ENCODE measurements at regions not wholly inside any gene's neighbourhood (a gene's known extent, or its start where the extent isn't known, plus 50 kb on each side); places are given as distances from the start of the nearest gene placed in this dataset.
A peak's percentile ranks its signal among the peaks of the same experiment; 100 is the strongest.

DNA sequence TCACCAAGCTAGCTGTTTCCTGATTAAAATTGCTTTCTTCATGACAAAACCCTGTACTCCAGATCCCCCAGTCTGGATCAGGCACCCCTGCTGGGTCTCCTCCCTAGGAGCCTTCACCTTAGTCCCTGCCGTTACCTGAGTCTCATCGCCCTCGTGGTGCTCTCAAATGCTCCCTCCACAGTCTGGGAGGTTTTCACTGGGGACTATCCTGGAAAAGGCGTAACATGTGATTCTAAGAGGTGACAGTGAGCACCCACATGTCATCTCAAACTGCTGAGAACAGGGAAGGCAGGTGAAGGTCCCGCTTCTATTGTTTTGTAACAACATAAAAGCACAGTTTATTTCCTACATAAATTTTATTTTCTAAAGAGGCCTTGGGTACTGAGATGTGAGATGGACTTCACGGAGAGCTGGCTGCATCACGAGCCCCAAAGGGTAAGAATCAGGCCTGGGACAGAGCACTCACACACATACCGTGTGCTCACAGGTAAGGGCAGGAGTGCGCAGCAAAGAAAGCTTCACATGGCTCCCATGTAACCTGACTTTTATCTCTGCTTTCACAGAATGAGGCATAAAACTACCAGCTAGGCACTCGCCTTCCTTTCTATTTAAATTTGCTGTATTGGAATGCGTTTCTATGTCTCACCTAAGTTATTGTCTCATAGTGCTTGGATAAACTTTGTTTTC, 531.5 kb downstream of the RNF144A start:
- H3K4me3 ChIP-seq: no peak overlapping the region
- DNase-seq: no peak
- H3K27ac ChIP-seq: no peak overlapping the region
- no peaks in the 10 kb centered on the region for H3K36me3 ChIP-seq
- no peak for ATAC-seq
- 93 to 95% (median 93%) methylated on average over 11 of the region's 11 CpGs for WGBS, 4 donors
- intact Hi-C loops (cut with DNase I): no loop called here
- H3K4me1 ChIP-seq: no peaks in the 10 kb centered on the region
- peaks cover 0 to 8% (median 0%) of the 10 kb centered on the region in 9 donors for H3K27me3 ChIP-seq
- TF ChIP-seq, protein P1, sequence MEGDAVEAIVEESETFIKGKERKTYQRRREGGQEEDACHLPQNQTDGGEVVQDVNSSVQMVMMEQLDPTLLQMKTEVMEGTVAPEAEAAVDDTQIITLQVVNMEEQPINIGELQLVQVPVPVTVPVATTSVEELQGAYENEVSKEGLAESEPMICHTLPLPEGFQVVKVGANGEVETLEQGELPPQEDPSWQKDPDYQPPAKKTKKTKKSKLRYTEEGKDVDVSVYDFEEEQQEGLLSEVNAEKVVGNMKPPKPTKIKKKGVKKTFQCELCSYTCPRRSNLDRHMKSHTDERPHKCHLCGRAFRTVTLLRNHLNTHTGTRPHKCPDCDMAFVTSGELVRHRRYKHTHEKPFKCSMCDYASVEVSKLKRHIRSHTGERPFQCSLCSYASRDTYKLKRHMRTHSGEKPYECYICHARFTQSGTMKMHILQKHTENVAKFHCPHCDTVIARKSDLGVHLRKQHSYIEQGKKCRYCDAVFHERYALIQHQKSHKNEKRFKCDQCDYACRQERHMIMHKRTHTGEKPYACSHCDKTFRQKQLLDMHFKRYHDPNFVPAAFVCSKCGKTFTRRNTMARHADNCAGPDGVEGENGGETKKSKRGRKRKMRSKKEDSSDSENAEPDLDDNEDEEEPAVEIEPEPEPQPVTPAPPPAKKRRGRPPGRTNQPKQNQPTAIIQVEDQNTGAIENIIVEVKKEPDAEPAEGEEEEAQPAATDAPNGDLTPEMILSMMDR (IDR thresholded peaks at IDR 0.05): no peak
- TF ChIP-seq POLR2A (IDR thresholded peaks at IDR 0.05): no peak
- no peaks in the 10 kb centered on the region for H3K9me3 ChIP-seq

DNA sequence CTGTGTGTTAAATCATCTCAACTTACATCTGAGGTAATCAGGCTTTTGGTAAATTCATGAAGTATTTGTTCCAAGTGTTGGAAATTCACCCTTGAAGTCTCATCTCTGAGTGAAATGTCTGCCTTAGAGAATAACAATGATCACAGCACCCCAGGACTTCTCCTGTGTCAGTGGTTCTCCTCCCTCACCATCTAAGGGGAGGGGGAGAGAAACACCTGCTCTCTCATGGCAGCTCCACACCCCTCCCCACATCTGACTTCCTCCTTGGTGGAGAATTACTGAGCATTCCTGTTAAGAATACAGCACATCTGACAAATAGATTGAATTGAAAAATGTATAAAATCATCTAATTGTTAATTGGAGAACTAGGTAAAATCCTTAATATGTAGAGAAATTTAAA, 532.1 kb downstream of the RNF144A start:
- Histone ChIP-seq H3K36me3 (no peaks in the 10 kb centered on the region), H3K27ac (no peak overlapping the region), H3K27me3 (peaks cover 0 to 8% (median 0%) of the 10 kb centered on the region in 9 donors), H3K4me3 (no peak overlapping the region), H3K9me3 (no peaks in the 10 kb centered on the region), H3K4me1 (no peaks in the 10 kb centered on the region)
- intact Hi-C loops (cut with DNase I): no loop called here
- ATAC-seq (no peak), DNase-seq (no peak)
- TF ChIP-seq, protein P1 (IDR thresholded peaks at IDR 0.05): no peak
- no peak for TF ChIP-seq POLR2A (IDR thresholded peaks at IDR 0.05)

GRCh38 chr2:7450188-7450832, 533.1 kb downstream of the RNF144A start:
- intact Hi-C loops (cut with DNase I): no loop called here
- H3K27ac ChIP-seq: peak overlapping the region in 1 of 12 donors; percentile 64
- H3K36me3 ChIP-seq: no peaks in the 10 kb centered on the region
- DNase-seq (no peak), ATAC-seq (no peak)
- 89 to 95% (median 91%) methylated on average over 8 of the region's 8 CpGs for WGBS, 4 donors
- no peaks in the 10 kb centered on the region for H3K4me1 ChIP-seq
- no peak overlapping the region for H3K4me3 ChIP-seq
- peaks cover 0 to 8% (median 0%) of the 10 kb centered on the region in 9 donors for H3K27me3 ChIP-seq
- H3K9me3 ChIP-seq: no peaks in the 10 kb centered on the region
- no peak for TF ChIP-seq POLR2A (IDR thresholded peaks at IDR 0.05)
- TF ChIP-seq, protein P1 (IDR thresholded peaks at IDR 0.05): no peak

DNA sequence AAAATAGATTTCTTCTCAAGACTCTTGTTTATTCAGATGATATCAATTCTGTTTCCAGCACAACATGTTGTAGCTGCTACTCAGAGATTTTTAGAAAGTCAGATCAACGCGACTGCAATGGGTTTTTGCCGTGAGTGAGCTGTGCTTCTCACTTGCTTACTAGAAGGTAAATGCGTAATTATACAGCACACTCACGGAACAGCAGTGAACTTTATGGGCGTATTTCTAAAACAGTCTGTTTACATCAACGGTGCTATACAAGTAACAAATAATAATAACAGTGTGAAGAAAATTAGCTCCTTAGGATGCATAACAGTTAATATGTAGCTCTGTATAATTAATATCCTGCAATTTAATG, 533.6 kb downstream of the RNF144A start:
- intact Hi-C loops (cut with DNase I): no loop called here
- H3K27me3 ChIP-seq: peaks cover 0 to 8% (median 0%) of the 10 kb centered on the region in 9 donors
- peak overlapping the region in 1 of 12 donors; percentile 64 for H3K27ac ChIP-seq
- no peaks in the 10 kb centered on the region for H3K9me3 ChIP-seq
- no peaks in the 10 kb centered on the region for H3K4me1 ChIP-seq
- WGBS, 4 donors: 88 to 94% (median 92%) methylated on average over 7 of the region's 7 CpGs
- TF ChIP-seq, protein P1 (IDR thresholded peaks at IDR 0.05): no peak
- TF ChIP-seq POLR2A (IDR thresholded peaks at IDR 0.05): no peak
- H3K4me3 ChIP-seq: no peak overlapping the region
- H3K36me3 ChIP-seq: no peaks in the 10 kb centered on the region
- ATAC-seq (no peak), DNase-seq (no peak)

All from heart left ventricle (tissue), 16 donors.